H1 (cell line): ENCODE measurements at regions not wholly inside any gene's neighbourhood (a gene's known extent, or its start where the extent isn't known, plus 50 kb on each side); places are given as distances from the start of the nearest gene placed in this dataset.

Experiments used
- CEBPB ChIP-seq: IDR thresholded peaks from 2 replicates; pipeline ENCODE4 v1.6.1; 2012; ENCODE audit warnings: low read depth, low read length
- CREB1 ChIP-seq: IDR thresholded peaks from 2 replicates; pipeline ENCODE4 v1.6.1; 2012; ENCODE audit warnings: inconsistent platforms
- HDAC2 ChIP-seq, 2 experiments: fragments of 300-600 bp in 1 of 2; sonication (generic) in 1 of 2; IDR thresholded peaks; 2 replicates each; pipeline ENCODE4 v1.6.1; 2011 to 2012; ENCODE audit warnings: low read depth in 2 of 2, low read length in 2 of 2, mild to moderate bottlenecking in 2 of 2, moderate library complexity in 2 of 2, borderline replicate concordance in 1 of 2, inconsistent platforms in 1 of 2
- JUN ChIP-seq: IDR thresholded peaks from 2 replicates; pipeline ENCODE4 v1.6.1; 2011; ENCODE audit warnings: low read depth, mild to moderate bottlenecking, improper control_type of control experiment, low read length
- POLR2A ChIP-seq, 2 experiments: IDR thresholded peaks; 1 replicate in 1 of 2; 2 replicates in 1 of 2; pipeline ENCODE4 v1.6.1; 2011; ENCODE audit warnings: low read depth in 2 of 2, low read length in 2 of 2, mild to moderate bottlenecking in 2 of 2; ENCODE audit errors: control extremely low read depth in 1 of 2
- POLR2AphosphoS5 ChIP-seq: IDR thresholded peaks from 2 replicates; pipeline ENCODE4 v1.6.1; 2011; ENCODE audit warnings: low read depth, low read length
- POU5F1 ChIP-seq: IDR thresholded peaks from 2 replicates; pipeline ENCODE4 v1.6.1; 2011; ENCODE audit warnings: low read depth, mild to moderate bottlenecking, low read length, moderate library complexity
- RFX5 ChIP-seq: IDR thresholded peaks from 2 replicates; pipeline ENCODE4 v1.6.1; 2011; ENCODE audit warnings: low read depth, low read length, improper control_type of control experiment, borderline replicate concordance
- SIN3A ChIP-seq, 2 experiments: IDR thresholded peaks in 1 of 2; conservative IDR thresholded peaks in 1 of 2; 2 replicates each; pipeline ENCODE4 v1.6.1; 2011 to 2012; ENCODE audit warnings: low read length in 2 of 2, improper control_type of control experiment in 1 of 2, low read depth in 1 of 2, mild to moderate bottlenecking in 1 of 2
- TAF1 ChIP-seq: IDR thresholded peaks from 2 replicates; pipeline ENCODE4 v1.6.1; 2011; ENCODE audit warnings: mild to moderate bottlenecking, low read depth, low read length
- YY1 ChIP-seq: IDR thresholded peaks from 2 replicates; pipeline ENCODE4 v1.6.1; 2011; ENCODE audit warnings: low read depth, mild to moderate bottlenecking, low read length
- TF ChIP-seq, protein P1 (sequence below), 3 experiments: IDR thresholded peaks; 1 replicate in 2 of 3; 2 replicates in 1 of 3; pipeline versions ENCODE4 v1.5.1 to v1.6.1; 2011; ENCODE audit warnings: low read length in 3 of 3, mild to moderate bottlenecking in 3 of 3, inconsistent platforms in 2 of 3, low read depth in 1 of 3, moderate library complexity in 1 of 3; ENCODE audit not compliant: insufficient read depth in 1 of 3; ENCODE audit errors: control extremely low read depth in 1 of 3
- TF ChIP-seq, protein P2 (sequence below): IDR thresholded peaks from 2 replicates; pipeline ENCODE4 v1.6.1; 2012; ENCODE audit warnings: inconsistent platforms
- TF ChIP-seq, protein P3 (sequence below): IDR thresholded peaks from 2 replicates; pipeline ENCODE4 v1.6.1; 2011; ENCODE audit warnings: low read depth, mild to moderate bottlenecking, low read length; ENCODE audit not compliant: insufficient read depth

DNA sequence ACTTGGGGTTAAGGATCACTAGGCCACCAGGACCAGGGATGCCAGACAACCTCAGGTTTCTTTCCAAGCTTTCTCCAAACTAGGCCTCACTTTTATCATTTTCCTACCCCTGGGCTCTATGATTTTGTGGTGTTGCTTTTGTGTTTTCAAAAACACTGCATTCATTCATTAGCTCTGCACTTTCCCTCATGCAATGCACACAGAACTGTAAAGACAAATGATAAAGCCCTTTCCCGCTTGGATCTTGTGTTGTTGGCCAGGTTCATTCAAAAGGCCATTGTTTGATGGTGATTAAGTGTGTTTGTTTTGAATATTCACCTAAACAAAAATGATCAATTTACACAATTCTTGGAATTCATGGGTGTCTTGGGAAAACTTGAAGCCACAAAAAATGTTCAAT is 210.7 kb upstream of the TNP1 start:
- TF ChIP-seq, protein P1, sequence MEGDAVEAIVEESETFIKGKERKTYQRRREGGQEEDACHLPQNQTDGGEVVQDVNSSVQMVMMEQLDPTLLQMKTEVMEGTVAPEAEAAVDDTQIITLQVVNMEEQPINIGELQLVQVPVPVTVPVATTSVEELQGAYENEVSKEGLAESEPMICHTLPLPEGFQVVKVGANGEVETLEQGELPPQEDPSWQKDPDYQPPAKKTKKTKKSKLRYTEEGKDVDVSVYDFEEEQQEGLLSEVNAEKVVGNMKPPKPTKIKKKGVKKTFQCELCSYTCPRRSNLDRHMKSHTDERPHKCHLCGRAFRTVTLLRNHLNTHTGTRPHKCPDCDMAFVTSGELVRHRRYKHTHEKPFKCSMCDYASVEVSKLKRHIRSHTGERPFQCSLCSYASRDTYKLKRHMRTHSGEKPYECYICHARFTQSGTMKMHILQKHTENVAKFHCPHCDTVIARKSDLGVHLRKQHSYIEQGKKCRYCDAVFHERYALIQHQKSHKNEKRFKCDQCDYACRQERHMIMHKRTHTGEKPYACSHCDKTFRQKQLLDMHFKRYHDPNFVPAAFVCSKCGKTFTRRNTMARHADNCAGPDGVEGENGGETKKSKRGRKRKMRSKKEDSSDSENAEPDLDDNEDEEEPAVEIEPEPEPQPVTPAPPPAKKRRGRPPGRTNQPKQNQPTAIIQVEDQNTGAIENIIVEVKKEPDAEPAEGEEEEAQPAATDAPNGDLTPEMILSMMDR (IDR thresholded peaks at IDR 0.05; ENCODE audit: control extremely low read depth in 1 of 3, insufficient read depth in 1 of 3, low read depth in 1 of 3, low read length in 3 of 3): no peak
- TF ChIP-seq POLR2AphosphoS5 (no peak), POU5F1 (no peak), POLR2A (IDR thresholded peaks at IDR 0.05; ENCODE audit: control extremely low read depth in 1 of 2, low read depth in 2 of 2, low read length in 2 of 2) (no peak), RFX5 (no peak), HDAC2 (IDR thresholded peaks at IDR 0.05; ENCODE audit: borderline replicate concordance in 1 of 2, low read depth in 2 of 2, low read length in 2 of 2) (no peak), CREB1 (no peak), CEBPB (no peak), TAF1 (no peak), JUN (no peak), YY1 (no peak), SIN3A (conservative IDR thresholded peaks at IDR 0.05 in 1 of 2, IDR thresholded peaks at IDR 0.05 in 1 of 2; ENCODE audit: low read depth in 1 of 2, low read length in 2 of 2) (no peak)
- TF ChIP-seq, protein P2, sequence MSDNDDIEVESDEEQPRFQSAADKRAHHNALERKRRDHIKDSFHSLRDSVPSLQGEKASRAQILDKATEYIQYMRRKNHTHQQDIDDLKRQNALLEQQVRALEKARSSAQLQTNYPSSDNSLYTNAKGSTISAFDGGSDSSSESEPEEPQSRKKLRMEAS: no peak
- TF ChIP-seq, protein P3, sequence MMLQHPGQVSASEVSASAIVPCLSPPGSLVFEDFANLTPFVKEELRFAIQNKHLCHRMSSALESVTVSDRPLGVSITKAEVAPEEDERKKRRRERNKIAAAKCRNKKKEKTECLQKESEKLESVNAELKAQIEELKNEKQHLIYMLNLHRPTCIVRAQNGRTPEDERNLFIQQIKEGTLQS: no peak
